B cell (primary cell): ENCODE measurements at regions not wholly inside any gene's neighbourhood (a gene's known extent, or its start where the extent isn't known, plus 50 kb on each side); places are given as distances from the start of the nearest gene placed in this dataset.
A peak's percentile ranks its signal among the peaks of the same experiment; 100 is the strongest.

Experiments
- ATAC-seq: fragments of 200-7000 bp; cut with Tn5 transposase; one replicate; pipeline ENCODE4 v1.10.0; 2021; ENCODE audit warnings: low read depth, mild to moderate bottlenecking, moderate number of reproducible peaks, moderate library complexity
- CTCF ChIA-PET: fragments of 350-600 bp; sonication (Branson Sonifier 250); formaldehyde crosslinking; loops from one replicate; lab custom pipeline; 2021; ENCODE audit warnings: antibody characterized with exemption, inconsistent platforms; lab: Charles Lee
- POLR2A ChIA-PET: fragments of 350-600 bp; sonication (Branson Sonifier 250); formaldehyde crosslinking; loops from one replicate; lab custom pipeline; 2021; ENCODE audit warnings: antibody characterized with exemption; lab: Charles Lee
- DNase-seq: peaks from one replicate; pipeline ENCODE4 v3.0.0; 2013
- H2AFZ ChIP-seq: 2 replicates; pipeline ENCODE4 v1.6.1; 2012; ENCODE audit warnings: mild to moderate bottlenecking, low read depth, low read length; ENCODE audit not compliant: insufficient read depth, poor library complexity, severe bottlenecking
- H3K27ac ChIP-seq, 2 donors: 1 replicate in 1 of 2; 2 replicates in 1 of 2; pipeline ENCODE4 v1.5.1; 2012 to 2013; ENCODE audit warnings: low read length in 2 of 2, mild to moderate bottlenecking in 2 of 2, moderate library complexity in 1 of 2
- H3K27me3 ChIP-seq, 4 experiments: fragments of 200-600 bp in 1 of 4; sonication (generic) in 1 of 4; replicated peaks in 1 of 4; 1 replicate in 2 of 4; 2 replicates in 2 of 4; pipeline versions ENCODE4 v1.6.1 to v1.7.0; 2013 to 2016; ENCODE audit warnings: low read length in 3 of 4, mild to moderate bottlenecking in 2 of 4, mixed read lengths in 1 of 4, moderate library complexity in 1 of 4; ENCODE audit not compliant: insufficient read depth in 4 of 4, control insufficient read depth in 3 of 4; ENCODE audit errors: control extremely low read depth in 1 of 4
- H3K36me3 ChIP-seq, 2 experiments: replicated peaks in 1 of 2; 1 replicate in 1 of 2; 2 replicates in 1 of 2; pipeline versions ENCODE4 v1.6.1 to v1.7.1; 2013; ENCODE audit warnings: low read length in 1 of 2; ENCODE audit not compliant: insufficient read depth in 2 of 2, control insufficient read depth in 1 of 2; ENCODE audit errors: control extremely low read depth in 1 of 2, extremely low read depth in 1 of 2
- H3K4me1 ChIP-seq, 2 donors: fragments of 200-600 bp in 1 of 2; sonication (generic) in 1 of 2; 1 replicate in 1 of 2; 2 replicates in 1 of 2; pipeline versions ENCODE4 v1.5.1 to v1.6.1; 2013 to 2017; ENCODE audit warnings: low read length in 2 of 2; ENCODE audit not compliant: control insufficient read depth in 2 of 2, insufficient read depth in 2 of 2
- H3K4me2 ChIP-seq: replicated peaks from 2 replicates; pipeline ENCODE3; 2012; ENCODE audit warnings: mild to moderate bottlenecking, low read depth, low read length; ENCODE audit not compliant: poor library complexity, severe bottlenecking
- H3K4me3 ChIP-seq, 5 experiments: fragments of 200-600 bp in 1 of 5; sonication (generic) in 1 of 5; 1 replicate in 3 of 5; 2 replicates in 2 of 5; pipeline versions ENCODE4 v1.5.1 to v1.7.0; 2011 to 2016; ENCODE audit warnings: low read length in 4 of 5, mild to moderate bottlenecking in 4 of 5, low read depth in 2 of 5, control low read depth in 1 of 5, moderate library complexity in 1 of 5; ENCODE audit not compliant: insufficient read depth in 1 of 5; ENCODE audit errors: control extremely low read depth in 1 of 5, extremely low read depth in 1 of 5
- H3K79me2 ChIP-seq: fragments of 200-600 bp; sonication (generic); one replicate; pipeline ENCODE4 v1.6.0; 2016; ENCODE audit warnings: low read length; ENCODE audit not compliant: control insufficient read depth, insufficient read depth
- H3K9ac ChIP-seq: fragments of 200-600 bp; sonication (generic); 2 replicates; pipeline ENCODE4 v1.6.1; 2017; ENCODE audit warnings: mild to moderate bottlenecking, low read length, moderate library complexity
- H3K9me3 ChIP-seq, 3 donors: one replicate each; pipeline versions ENCODE4 v1.6.1 to v1.7.1; 2013; ENCODE audit warnings: low read length in 2 of 3; ENCODE audit not compliant: control insufficient read depth in 2 of 3, insufficient read depth in 1 of 3; ENCODE audit errors: control extremely low read depth in 1 of 3
- H4K20me1 ChIP-seq: 2 replicates; pipeline ENCODE4 v1.6.0; 2012; ENCODE audit warnings: mild to moderate bottlenecking, low read length; ENCODE audit not compliant: insufficient read depth, control insufficient read depth, poor library complexity, severe bottlenecking
- H3K27ac Mint-ChIP-seq: one replicate; pipeline ENCODE4 v1.8.0; 2021; ENCODE audit warnings: mixed read lengths
- H3K27me3 Mint-ChIP-seq: one replicate; pipeline ENCODE4 v1.8.0; 2021; ENCODE audit warnings: mixed read lengths
- H3K4me1 Mint-ChIP-seq: one replicate; pipeline ENCODE4 v1.8.0; 2021; ENCODE audit warnings: mixed read lengths
- H3K4me3 Mint-ChIP-seq: one replicate; pipeline ENCODE4 v1.8.0; 2021; ENCODE audit warnings: mixed read lengths
- H3K9me3 Mint-ChIP-seq: one replicate; pipeline ENCODE4 v1.8.0; 2022; ENCODE audit warnings: mixed read lengths; ENCODE audit not compliant: insufficient read depth
- EZH2 ChIP-seq: IDR thresholded peaks from 2 replicates; pipeline ENCODE4 v1.6.1; 2012; ENCODE audit warnings: borderline replicate concordance, low read depth, mild to moderate bottlenecking, moderate library complexity, low read length; ENCODE audit not compliant: insufficient read depth, poor library complexity, severe bottlenecking
- WGBS: methylation state at CpG from one replicate; pipeline ENCODE4 v1.1.5; 2013; ENCODE audit warnings: missing lambda C conversion rate; ENCODE audit not compliant: insufficient coverage; 5-methylcytosine and 5-hydroxymethylcytosine counted together
- intact Hi-C: fragments of 100-400 bp; cut with micrococcal nuclease; formaldehyde crosslinking; loops from one replicate; pipeline ENCODE4 v1.10.0; 2022
- TF ChIP-seq, protein P1 (sequence below): fragments of 200-600 bp; IDR thresholded peaks from one replicate; pipeline ENCODE4 v1.8.0; 2022; ENCODE audit warnings: antibody characterized with exemption, mild to moderate bottlenecking

DNA sequence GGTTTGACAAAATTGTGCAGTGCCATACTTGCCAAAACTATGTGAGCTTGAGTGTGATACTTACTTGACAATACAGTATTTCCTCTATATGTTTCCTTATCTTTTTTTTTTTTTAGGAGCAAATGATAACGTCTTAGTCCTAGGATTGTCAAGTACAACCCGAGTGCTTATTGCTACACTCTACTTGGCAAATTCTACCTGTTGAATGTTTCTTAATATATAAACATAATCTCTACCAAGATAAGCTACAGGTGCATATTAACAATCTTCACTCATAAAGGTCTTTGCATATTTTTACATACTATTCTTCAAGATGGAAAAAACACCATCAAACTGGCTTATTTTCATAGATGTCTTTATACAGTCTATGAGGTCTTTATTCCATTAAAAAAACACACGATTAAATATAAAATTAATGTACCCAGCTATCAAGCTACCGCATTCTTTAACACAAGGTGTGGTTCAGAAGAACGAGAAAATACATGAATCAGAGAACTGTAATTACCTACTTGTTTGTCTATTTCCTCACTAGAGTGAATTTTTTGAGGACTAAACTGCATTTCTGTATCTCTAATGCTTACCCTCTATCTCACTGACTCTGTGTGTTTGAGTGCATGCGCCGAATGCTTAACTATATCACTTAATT is 76.1 kb upstream of the PDSS1 start:
- TF ChIP-seq, protein P1, sequence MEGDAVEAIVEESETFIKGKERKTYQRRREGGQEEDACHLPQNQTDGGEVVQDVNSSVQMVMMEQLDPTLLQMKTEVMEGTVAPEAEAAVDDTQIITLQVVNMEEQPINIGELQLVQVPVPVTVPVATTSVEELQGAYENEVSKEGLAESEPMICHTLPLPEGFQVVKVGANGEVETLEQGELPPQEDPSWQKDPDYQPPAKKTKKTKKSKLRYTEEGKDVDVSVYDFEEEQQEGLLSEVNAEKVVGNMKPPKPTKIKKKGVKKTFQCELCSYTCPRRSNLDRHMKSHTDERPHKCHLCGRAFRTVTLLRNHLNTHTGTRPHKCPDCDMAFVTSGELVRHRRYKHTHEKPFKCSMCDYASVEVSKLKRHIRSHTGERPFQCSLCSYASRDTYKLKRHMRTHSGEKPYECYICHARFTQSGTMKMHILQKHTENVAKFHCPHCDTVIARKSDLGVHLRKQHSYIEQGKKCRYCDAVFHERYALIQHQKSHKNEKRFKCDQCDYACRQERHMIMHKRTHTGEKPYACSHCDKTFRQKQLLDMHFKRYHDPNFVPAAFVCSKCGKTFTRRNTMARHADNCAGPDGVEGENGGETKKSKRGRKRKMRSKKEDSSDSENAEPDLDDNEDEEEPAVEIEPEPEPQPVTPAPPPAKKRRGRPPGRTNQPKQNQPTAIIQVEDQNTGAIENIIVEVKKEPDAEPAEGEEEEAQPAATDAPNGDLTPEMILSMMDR = no peak
- TF ChIP-seq EZH2 = no peak
- Histone ChIP-seq H3K4me3 (no peak overlapping the region), H3K27ac (no peak overlapping the region), H3K79me2 (no peaks in the 10 kb centered on the region), H2AFZ (no peak overlapping the region), H3K27me3 (peaks cover 0 to 21% (median 14%) of the 10 kb centered on the region in 4 experiments), H3K9ac (no peak overlapping the region), H3K4me1 (peaks cover 8 to 12% of the 10 kb centered on the region in 2 donors), H3K4me2 (no peak overlapping the region), H4K20me1 (no peaks in the 10 kb centered on the region), H3K36me3 (no peaks in the 10 kb centered on the region), H3K9me3 (peaks cover 0 to 4% (median 0%) of the 10 kb centered on the region in 3 donors)
- H3K4me3 Mint-ChIP-seq = peak overlapping the region; percentile 38
- intact Hi-C loops = no loop called here
- no peak overlapping the region for H3K27ac Mint-ChIP-seq
- 100% methylated on average over 1 of the region's 7 CpGs for WGBS
- DNase-seq (no peak), ATAC-seq (no peak)
- no peaks in the 10 kb centered on the region for H3K9me3 Mint-ChIP-seq
- peaks cover 7% of the 10 kb centered on the region for H3K4me1 Mint-ChIP-seq
- POLR2A ChIA-PET = no interaction called here
- H3K27me3 Mint-ChIP-seq = peaks cover 39% of the 10 kb centered on the region
- CTCF ChIA-PET = interaction anchor here (1.0 to 1.2 kb wide), 2 partner anchors 10 to 105 kb away, joined by 3 to 5 read pairs; no protein-coding TSS in a partner anchor
